ENCODE measurements at regions not wholly inside any gene's neighbourhood (a gene's known extent, or its start where the extent isn't known, plus 50 kb on each side); places are given as distances from the start of the nearest gene placed in this dataset.

- Histone ChIP-seq H3K4me3 (no peak overlapping the region), H3K9me3 (replicated peaks) (no peaks in the 10 kb centered on the region), H3K4me1 (no peaks in the 10 kb centered on the region), H3K27ac (replicated peaks) (no peak overlapping the region), H3K36me3 (no peaks in the 10 kb centered on the region), H3K27me3 (ENCODE audit: low read depth) (no peaks in the 10 kb centered on the region)
- TF ChIP-seq CTCF (IDR thresholded peaks at IDR 0.05; ENCODE audit: borderline replicate concordance): no peak
- intact Hi-C loops (cut with micrococcal nuclease): no loop called here
- DNase-seq: no peak
Observed at GRCh38 chr3:6706777-6707176, 154.1 kb upstream of the GRM7 start.

GRCh38 chr3:6709178-6709577 is 151.7 kb upstream of the GRM7 start:
- TF ChIP-seq CTCF (IDR thresholded peaks at IDR 0.05; ENCODE audit: borderline replicate concordance): no peak
- H3K27me3 ChIP-seq (ENCODE audit: low read depth): no peaks in the 10 kb centered on the region

GRCh38 chr3:6714962-6715361 is 146.0 kb upstream of the GRM7 start:
- TF ChIP-seq CTCF (IDR thresholded peaks at IDR 0.05; ENCODE audit: borderline replicate concordance): no peak
- H3K27ac ChIP-seq (replicated peaks): no peak overlapping the region
- intact Hi-C loops (cut with micrococcal nuclease): no loop called here
- H3K4me1 ChIP-seq: no peaks in the 10 kb centered on the region
- H3K27me3 ChIP-seq (ENCODE audit: low read depth): no peaks in the 10 kb centered on the region
- no peaks in the 10 kb centered on the region for H3K9me3 ChIP-seq (replicated peaks)
- H3K4me3 ChIP-seq: no peak overlapping the region
- DNase-seq: no peak
- H3K36me3 ChIP-seq: no peaks in the 10 kb centered on the region

More at GRCh38 chr3:6709178-6709577, 151.7 kb upstream of the GRM7 start:
- H3K4me3 ChIP-seq: no peak overlapping the region
- H3K27ac ChIP-seq (replicated peaks): no peak overlapping the region
- intact Hi-C loops (cut with micrococcal nuclease): no loop called here
- H3K9me3 ChIP-seq (replicated peaks): no peaks in the 10 kb centered on the region
- no peaks in the 10 kb centered on the region for H3K36me3 ChIP-seq
- no peak for DNase-seq
- H3K4me1 ChIP-seq: no peaks in the 10 kb centered on the region

GRCh38 chr3:6716420-6716819 is 144.5 kb upstream of the GRM7 start:
- H3K4me1 ChIP-seq: no peaks in the 10 kb centered on the region
- H3K27ac ChIP-seq (replicated peaks): no peak overlapping the region
- no peaks in the 10 kb centered on the region for H3K36me3 ChIP-seq
- intact Hi-C loops (cut with micrococcal nuclease): no loop called here
- H3K27me3 ChIP-seq (ENCODE audit: low read depth): no peaks in the 10 kb centered on the region
- H3K9me3 ChIP-seq (replicated peaks): no peaks in the 10 kb centered on the region
- H3K4me3 ChIP-seq: no peak overlapping the region
- DNase-seq: no peak
- no peak for TF ChIP-seq CTCF (IDR thresholded peaks at IDR 0.05; ENCODE audit: borderline replicate concordance)

- Histone ChIP-seq H3K27ac (replicated peaks) (no peak overlapping the region), H3K27me3 (ENCODE audit: low read depth) (no peaks in the 10 kb centered on the region), H3K9me3 (replicated peaks) (no peaks in the 10 kb centered on the region), H3K4me3 (no peak overlapping the region), H3K4me1 (no peaks in the 10 kb centered on the region), H3K36me3 (no peaks in the 10 kb centered on the region)
- no peak for TF ChIP-seq CTCF (IDR thresholded peaks at IDR 0.05; ENCODE audit: borderline replicate concordance)
- intact Hi-C loops (cut with micrococcal nuclease): no loop called here
- DNase-seq: no peak
Observed at GRCh38 chr3:6717026-6717943, 143.6 kb upstream of the GRM7 start.

Measured in left ventricle myocardium inferior (tissue), 1 donor.